Activated gamma-delta T cell (primary cell): ENCODE measurements at regions not wholly inside any gene's neighbourhood (a gene's known extent, or its start where the extent isn't known, plus 50 kb on each side); places are given as distances from the start of the nearest gene placed in this dataset.
"Not testable (repeated sequence)": the region's sequence is repeated elsewhere in the genome, so short reads cannot be mapped to it uniquely, and the experiment has no call there.

Experiments used
- DNase-seq: peaks from one replicate; lab custom pipeline; 2025; lab: John Stamatoyannopoulos, UW

DNA sequence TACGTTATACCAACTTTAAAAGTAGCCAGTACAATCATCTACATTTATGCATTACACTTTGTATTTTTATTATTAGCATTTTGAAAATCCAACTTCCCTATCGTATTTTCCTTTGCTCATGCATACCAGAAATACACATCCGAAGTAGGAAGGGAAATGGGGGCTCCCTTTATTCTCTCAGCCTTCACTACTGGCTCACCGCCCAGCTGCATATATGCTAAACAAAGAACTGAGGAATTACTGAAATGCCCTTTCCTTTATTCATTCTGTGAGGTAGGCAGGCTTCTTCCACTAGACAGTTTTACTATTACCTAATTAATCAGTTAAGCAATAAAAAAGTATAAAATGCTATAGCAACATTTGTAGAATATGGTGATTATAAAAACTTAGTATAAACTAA lies 291.6 kb downstream of the KLF12 start:
- no peak for DNase-seq

DNA sequence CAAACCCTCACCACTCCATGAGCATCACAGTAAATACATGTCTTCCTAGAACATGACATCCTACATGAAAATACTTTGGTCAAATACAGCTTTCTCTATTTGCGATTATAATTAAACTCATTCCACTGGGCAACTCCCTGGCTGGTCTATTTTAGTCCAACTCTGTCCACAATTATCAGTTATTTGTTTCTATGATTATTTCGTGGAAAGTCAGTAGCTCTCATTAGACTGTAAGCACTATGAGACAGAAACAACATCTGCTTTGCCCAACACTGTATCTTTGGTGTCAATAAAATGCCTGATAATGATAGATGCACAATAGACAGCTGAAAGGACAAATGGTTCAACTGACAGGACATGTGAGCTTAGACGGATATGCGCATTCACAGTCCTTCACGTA lies 292.0 kb downstream of the KLF12 start:
- no peak for DNase-seq

DNA sequence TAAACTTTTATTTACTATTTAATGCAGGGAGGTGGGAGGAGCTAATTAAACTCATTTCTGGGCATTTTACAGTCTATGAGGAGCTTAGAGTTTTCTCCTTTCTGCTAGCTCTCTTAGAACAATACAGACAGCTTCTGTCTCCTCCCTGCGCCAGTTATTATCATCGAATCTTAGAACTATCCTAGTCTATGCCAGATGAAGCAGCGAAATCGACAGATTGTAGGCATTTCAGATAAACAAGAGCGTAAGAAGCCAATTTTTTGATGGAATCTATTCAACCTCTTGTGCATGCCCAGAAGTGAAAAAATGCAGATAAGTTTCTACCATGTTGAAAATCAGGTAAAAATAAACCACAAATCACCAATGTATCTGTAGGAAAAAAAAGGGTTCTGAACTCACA lies 297.1 kb downstream of the KLF12 start:
- DNase-seq, result no peak

DNA sequence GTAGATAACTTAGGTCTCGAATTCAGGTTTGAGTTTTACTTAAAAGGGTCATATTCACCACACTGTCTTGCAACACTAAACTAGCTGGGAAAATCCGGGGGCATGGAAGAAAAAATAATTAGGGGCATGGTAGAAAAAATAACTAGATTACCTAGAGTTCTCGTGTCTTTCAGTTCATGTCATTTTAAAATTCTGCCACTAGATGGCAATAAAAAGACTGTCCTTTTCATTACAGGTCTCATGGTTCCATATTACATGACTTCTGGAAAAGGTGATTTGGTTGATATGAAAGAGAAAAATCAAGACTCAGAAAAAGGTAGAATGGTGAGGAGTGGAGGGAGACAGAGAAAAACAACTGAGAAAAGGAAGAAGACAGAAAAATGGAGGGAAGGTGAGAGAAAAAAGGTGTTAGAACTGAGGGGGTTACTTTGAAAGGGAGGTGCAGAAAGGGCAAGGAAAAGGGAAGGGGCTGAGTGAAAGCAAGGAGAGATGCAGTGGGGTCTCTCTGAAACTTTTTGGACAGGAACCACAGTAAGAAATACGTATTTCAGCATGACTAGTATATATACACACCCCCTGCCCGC lies 299.0 kb downstream of the KLF12 start:
- DNase-seq, result no peak

DNA sequence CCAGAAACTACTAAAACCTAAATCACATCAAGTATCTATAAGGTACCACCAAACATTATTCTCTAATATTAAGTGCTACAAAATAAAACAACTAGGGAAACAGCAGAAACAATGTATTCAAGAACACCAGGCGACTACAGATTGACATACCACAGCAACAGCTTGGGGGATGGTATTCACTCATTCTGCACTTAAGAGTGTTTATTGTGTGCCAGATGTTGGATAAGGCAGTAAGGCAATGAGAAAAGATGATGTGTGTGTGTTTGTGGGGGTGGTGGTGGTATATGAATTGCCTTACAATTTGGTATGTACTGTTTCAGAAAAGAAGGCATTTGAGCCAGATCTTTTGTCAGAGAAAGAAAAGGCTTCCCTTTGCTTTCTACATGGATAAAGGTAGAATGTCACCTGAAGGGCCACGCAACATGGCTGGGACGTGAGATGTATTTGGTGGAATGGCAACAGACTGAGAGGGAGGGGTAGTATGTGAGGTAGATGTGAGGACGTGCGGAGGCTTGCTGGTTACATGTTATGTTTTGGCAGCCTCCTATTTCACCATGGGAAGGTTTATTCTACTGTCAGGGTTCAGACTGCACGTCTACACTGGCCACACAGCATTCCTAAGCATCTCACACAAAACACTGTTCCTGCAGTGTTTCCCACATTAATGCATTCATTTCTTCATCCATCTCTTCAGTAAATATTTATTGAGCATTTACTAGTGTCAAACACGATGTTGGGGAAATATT lies 300.7 kb downstream of the KLF12 start:
- DNase-seq, result no peak

DNA sequence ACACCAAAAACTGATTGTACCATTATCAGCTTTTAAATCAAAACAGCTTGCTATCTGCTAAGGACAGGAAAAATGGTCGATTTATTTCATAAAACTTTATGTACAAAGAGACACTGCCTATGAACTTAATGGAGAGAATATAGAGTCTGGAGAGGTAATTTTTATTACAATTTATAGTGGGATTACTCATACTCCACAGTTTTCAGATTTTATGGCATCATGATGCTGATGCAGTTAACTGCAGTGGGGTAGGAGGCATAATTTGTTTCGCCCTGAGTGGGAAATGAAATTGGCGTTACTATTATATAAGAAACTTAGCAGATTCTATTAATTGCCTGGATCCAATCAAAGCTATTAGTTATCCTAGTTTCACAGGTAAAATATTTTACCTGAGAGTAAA lies 301.4 kb downstream of the KLF12 start:
- no peak for DNase-seq

DNA sequence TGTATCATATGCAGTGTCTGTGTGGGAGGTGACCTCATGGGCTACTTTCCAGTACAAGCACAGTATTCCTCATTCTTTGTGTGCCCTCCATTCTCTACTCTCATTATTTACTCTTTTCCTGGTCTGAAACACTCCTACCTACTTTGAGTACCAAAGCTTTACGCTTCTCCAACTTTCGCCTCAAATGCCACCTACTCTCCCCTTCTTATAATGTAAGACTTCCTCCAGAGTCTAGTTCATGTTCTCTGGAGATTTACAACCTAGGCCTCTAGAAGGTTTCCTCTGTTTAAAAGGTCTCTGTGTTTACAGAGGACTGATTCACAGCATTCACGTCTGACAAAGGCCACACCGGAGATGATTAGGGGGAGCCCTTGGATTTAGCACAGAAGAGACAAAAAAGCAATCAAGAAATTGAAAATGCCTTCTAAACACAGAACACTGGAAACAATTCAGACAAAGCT lies 302.0 kb downstream of the KLF12 start:
- no peak for DNase-seq

DNA sequence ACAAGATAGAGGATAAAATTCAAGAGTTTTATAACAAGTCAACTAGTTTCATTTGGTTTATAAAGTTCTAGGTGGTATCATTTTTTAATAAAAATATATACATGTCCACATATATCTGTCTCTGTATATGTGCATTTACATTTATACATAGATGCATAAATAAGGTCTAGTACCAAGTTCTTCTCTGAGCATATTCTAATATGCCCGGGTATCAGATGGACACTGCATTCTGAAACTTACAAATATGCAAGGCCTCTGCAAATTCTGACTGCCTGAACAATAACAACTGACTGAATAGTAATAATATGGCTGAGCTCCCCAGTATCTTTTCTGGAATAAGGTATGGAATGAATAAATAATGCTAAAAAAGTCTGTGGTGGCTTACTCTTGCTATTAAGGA lies 304.8 kb downstream of the KLF12 start:
- no peak for DNase-seq

DNA sequence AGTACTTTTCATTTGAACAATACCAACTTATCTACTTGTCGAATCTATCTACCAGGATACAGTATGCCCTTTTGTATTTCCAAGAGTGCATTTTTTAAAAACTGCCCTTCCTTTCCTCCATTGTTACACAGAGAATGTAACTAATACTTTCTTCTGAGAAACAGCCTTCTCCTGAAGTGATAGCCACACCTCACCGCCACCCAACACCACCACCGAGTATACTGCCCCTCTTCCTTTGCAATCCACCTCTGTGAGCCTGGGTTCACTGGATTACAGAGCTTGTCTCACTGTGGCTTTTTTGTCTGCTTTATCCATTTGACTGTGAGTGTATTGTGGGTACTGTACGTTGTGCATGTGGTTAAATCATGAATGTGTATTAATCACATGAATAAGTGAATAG lies 305.4 kb downstream of the KLF12 start:
- DNase-seq, result no peak

DNA sequence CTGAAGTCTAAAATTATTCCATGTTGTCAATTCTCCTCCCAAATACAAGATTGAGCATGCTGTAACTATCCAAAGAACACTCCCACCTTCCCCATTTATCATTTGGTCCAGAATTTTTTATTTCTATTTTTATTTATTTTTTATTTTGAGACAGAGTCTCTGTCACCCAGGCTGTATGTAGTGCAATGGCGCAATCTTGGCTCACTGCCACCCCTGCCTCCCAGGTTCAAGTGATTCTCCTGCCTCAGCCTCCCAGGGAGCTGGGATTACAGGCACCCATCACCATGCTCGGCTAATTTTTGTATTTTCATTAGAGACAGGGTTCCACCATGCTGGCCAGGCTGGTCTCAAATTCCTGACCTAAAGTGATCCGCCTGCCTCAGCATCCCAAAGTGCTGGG lies 306.8 kb downstream of the KLF12 start:
- DNase-seq, result no peak

DNA sequence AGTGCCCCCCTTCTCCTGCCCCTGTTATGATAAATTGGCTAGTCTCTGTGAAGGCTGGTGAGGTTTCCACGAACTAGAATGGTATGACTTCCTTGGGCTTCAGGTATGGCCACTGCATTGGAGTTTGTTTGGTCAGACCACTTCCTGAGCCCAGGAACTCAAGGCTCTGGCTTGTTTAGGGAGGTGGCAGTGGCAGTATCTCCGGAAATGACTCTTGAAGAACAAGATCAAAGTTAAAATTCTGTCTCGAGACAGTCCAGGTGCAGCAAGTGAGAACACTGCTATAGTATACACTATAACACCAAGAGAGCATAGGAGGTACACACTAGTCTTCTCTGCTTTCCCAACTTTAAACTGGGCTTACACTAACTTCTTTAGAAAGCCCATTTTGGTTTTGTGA lies 309.1 kb downstream of the KLF12 start:
- DNase-seq, result no peak

DNA sequence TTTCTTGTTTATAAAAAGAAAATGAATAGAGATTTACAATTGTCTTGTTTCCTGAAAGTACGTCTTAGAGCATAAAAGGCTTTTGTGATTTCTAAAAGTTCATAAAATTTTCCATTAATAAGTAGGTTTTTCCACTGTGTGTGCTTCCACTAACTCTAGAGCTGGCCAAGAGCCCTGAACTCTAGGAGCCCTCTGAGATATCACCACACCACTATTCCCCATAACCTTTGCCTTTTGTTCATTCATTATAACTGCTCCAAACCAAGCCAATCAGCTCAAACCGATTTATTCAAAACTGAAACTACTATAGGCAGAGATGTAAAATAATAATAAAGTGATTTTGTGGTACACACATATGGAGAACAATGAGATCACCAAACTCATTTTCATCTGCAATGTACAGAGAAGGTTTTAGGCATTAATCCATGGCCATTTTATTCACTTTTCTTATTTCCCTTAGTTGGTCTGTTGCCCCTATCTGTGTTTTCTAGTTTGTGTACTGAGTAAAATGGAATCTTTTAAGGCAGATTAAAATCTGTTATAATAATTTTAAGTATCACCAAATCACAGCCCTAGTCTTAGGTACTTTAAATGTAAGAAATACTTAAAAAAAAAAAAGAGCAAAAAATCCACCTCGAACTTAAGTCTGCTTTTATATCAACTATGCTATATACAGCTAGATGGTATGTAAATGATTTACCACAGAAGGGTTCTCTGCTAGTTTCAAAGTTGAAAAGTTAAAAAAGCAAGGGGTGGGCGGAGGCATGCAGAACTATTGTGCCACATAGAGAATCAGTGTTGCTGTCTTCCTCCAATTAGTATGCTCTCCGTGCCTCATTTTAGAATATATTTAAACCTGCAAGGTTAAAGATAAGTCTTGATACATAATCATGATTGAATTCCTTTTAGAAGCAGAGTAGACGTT lies 311.3 kb downstream of the KLF12 start:
- no peak for DNase-seq

DNA sequence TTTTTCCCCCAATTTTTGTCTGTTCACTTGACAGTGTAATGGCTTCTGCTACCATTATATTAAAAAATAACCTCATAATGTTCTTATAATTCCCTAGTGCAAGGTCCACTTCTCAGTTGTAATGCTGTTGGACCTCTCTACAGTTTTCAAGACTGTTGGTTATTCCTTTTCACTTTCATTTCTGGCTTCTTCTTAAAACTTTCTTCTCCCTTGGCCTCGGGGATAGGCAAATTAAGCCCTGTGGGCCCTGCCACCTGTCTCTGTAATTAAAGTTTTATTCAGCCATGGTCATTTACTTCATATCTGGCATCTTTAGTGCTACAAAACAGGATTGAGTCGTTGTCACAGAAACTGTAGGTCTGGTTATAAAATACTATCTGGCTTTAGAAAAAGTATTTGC lies 313.5 kb downstream of the KLF12 start:
- DNase-seq, result no peak

DNA sequence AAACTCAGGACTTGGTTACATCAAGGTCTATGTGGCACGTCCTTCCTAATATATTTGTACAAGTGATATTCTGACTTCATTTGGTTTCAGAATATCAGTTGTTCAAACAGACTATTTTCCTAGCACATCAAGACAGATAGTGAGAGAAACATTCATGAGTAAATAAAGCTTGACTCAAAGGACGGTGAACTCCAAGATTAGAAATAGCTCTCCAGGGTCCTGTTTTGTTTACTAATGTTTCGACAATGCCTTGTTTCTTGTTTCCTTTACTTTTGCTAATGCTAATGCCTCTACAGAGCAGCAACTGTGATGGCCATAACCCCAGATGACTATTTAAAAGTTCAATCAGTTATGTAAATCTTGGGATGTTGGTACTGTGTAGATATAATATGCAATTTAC lies 313.9 kb downstream of the KLF12 start:
- no peak for DNase-seq

DNA sequence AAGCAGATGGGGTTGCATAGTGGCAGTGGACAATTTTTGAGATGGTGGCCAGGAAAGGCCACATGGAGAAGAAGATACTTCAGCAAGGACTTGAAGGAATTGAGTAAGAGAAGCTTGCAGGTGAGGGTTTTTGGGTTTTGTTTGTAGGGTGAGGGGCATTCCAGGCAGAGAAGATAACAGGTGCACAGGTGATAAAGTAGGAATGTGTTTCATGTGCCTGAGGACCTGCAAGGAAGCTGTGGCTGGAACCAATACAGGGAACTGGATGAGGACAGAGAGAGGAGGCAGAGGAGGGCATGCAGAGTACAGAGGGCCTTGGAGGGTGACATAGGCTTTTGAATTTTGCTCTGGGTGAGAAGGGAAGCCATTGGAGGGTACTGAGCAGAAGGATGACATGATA lies 314.5 kb downstream of the KLF12 start:
- no peak for DNase-seq

DNA sequence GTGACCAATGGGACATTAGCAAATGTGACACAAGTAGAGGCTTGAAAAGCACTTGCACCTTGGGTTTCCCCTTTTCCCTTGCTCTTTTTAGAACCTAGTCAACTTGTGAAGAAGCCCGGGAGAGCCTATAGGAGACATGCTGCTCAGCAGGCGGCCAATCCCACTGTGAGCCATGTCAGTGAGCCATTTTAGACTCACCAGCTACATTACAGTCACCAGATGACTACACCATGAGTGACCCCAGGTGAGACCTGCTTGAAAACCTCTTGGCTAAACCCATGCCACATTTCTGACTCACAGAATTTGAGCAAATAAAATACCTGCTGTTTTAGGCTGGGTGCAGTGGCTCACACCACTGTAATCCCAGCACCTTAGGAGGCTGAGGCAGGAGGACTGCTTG lies 317.5 kb downstream of the KLF12 start:
- no peak for DNase-seq

DNA sequence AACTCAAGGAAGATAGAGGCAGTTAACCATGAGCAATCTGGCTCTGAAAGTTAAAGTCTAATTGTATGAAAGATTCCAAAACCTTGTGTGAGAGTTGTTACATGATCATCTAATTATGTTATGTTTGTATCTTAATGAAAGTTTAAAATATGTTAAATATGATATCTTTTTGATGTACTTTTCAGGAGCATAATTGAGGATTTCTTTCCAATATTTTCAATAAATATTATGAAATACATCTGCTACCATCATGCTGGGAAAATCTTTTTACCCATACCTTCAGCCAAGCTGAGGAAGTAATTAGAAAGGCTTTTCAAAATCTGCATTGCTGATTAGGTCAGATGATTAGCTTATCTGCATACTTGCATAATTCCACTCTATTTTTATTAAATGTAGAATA lies 318.4 kb downstream of the KLF12 start:
- DNase-seq, result no peak

DNA sequence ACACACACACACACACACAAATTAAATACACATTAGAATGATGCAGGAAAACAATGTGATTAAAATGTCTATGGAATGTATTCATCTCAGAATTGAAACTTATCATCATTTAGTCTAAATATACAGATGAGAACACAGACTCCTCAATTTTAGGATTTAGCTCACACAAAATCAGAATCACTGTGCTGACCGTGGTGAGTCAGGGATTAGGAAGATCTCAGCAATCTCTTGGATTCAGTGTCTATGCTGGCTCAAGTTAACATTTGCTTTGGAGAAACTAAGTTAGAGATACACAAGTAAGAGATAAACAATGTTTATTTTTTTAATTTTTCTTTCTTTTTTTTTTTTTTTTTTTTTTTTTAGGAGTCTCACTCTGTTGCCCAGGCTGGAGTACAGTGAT lies 323.6 kb downstream of the KLF12 start:
- no peak for DNase-seq

DNA sequence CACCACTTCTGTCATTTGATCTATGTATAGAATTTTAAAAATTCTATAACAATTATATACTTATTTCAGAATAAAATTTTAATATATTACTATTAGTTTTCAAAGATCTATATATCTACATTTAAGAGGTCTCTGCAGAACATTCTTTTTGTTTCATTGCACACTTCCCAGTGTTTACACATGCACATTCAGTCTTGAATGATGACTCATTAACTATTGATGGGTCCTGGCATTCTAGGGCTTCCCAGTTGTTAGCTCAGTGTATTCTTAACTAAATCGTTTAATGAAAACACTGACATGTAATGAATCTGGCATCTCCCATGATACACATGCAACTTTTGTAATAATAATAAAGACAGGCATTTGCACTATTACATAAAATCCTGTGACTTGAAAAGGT lies 324.6 kb downstream of the KLF12 start:
- DNase-seq, result no peak

DNA sequence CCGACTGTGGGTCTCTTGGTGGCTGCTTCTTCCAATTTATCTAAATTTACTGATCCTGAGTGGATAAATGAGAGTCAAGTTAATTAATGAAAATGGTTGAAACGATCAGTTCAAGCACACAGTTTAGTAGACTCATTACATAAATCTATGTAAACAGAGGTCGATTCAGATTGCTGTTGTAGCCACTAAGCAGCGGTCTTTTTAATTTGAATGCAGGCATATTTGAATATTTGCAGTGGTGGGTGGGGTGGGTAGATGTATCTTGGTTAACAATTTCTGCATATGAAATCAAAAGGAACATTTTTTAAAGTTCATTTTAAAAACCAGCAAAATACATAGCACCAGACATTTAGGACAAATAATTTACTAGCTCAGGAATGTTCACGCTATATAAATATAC lies 325.9 kb downstream of the KLF12 start:
- no peak for DNase-seq

DNA sequence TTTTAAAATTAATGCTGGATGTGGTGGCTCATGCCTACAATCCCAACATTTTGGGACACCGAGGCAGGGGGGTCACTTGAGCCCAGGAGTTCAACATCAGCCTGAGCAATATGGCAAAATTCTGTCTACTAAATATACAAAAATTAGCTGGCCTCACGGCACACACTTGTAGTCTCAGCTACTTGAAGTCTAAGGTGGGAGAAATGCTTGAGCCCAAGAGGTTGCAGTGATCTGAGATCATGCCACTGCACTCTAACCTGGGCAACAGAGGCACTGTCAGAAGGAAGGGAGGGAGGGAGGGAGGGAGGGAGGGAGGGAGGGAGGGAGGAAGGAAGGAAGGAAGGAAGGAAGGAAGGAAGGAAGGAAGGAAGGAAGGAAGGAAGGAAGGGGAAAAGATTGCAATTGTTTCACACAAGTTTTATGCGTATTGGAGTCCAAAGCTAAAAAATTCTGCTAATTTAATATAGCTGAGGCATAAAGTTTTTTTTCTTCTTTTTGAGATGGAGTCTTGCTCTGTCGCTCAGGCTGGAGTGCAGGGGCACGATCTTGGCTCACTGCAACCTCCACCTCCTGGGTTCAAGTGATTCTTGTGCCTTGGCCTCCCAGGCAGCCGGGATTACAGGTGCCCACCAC lies 328.8 kb downstream of the KLF12 start:
- not testable (repeated sequence) for DNase-seq

DNA sequence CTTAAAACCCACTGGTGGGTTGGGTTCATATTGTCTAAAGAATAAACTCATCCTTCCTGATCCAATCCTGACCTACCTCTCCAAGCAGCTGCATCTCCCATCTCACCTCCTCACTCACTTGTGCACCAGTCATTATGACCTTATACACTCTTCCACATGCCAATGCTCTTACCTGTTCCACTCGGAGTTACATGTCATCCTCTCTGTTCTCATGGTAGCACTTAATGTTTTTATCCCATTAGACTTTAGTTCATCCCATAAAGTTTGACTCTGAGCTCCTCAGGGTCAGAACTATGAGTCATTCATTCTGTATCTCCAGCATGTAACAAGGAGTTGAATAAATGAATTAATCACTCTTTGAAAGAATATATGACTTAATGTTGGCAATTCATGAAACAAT lies 330.2 kb downstream of the KLF12 start:
- no peak for DNase-seq
